GM13977 (cell line): ENCODE measurements at regions not wholly inside any gene's neighbourhood (a gene's known extent, or its start where the extent isn't known, plus 50 kb on each side); places are given as distances from the start of the nearest gene placed in this dataset.

ENCODE experiments used
- DNase-seq: peaks from one replicate; pipeline ENCODE4 v3.0.0; 2012; ENCODE audit warnings: low spot score
- CTCF ChIP-seq: IDR thresholded peaks from 2 replicates; pipeline ENCODE4 v1.5.1; 2012; ENCODE audit warnings: mild to moderate bottlenecking, control low read depth; ENCODE audit not compliant: insufficient read depth; ENCODE audit errors: extremely low read depth, missing control alignments
- in situ Hi-C: fragments of 300-500 bp; cut with MboI; formaldehyde crosslinking; loops from one replicate; pipeline ENCODE4 v1.12.0; 2022; ENCODE audit warnings: low sequenced_read_pairs, low pct_unique_long_range_greater_than_20kb, mixed read lengths, inconsistent platforms; ENCODE audit not compliant: unreplicated experiment

GRCh38 chr3:68032209-68032608 is 377.8 kb upstream of the SUCLG2 start:
- in situ Hi-C loops = no loop called here
- no peak for DNase-seq
- TF ChIP-seq CTCF = no peak

GRCh38 chr3:68025189-68025588 is 370.8 kb upstream of the SUCLG2 start:
- DNase-seq = no peak
- no peak for TF ChIP-seq CTCF
- in situ Hi-C loops = no loop called here

GRCh38 chr3:68019876-68020275 is 365.5 kb upstream of the SUCLG2 start:
- no peak for TF ChIP-seq CTCF
- in situ Hi-C loops = no loop called here
- DNase-seq = no peak

- in situ Hi-C loops = no loop called here
- TF ChIP-seq CTCF = peak; percentile 5
- no peak for DNase-seq
Observed at GRCh38 chr3:68018275-68018674, 363.9 kb upstream of the SUCLG2 start.

- in situ Hi-C loops = no loop called here
- DNase-seq = no peak
- TF ChIP-seq CTCF = no peak
Observed at GRCh38 chr3:68017069-68017468, 362.7 kb upstream of the SUCLG2 start.

- TF ChIP-seq CTCF = no peak
- in situ Hi-C loops = no loop called here
- no peak for DNase-seq
Observed at GRCh38 chr3:68009900-68010299, 355.5 kb upstream of the SUCLG2 start.

GRCh38 chr3:68007621-68008226 is 353.3 kb upstream of the SUCLG2 start:
- no peak for TF ChIP-seq CTCF
- no peak for DNase-seq
- in situ Hi-C loops = no loop called here
